Jurkat, Clone E6-1 (cell line): ENCODE measurements at regions not wholly inside any gene's neighbourhood (a gene's known extent, or its start where the extent isn't known, plus 50 kb on each side); places are given as distances from the start of the nearest gene placed in this dataset.

ENCODE experiments used
- DNase-seq: peaks from one replicate; pipeline ENCODE4 v3.0.0-alpha.2; 2011; ENCODE audit warnings: low read depth, low spot score
- H3K4me3 ChIP-seq: 2 replicates; pipeline ENCODE4 v1.5.1; 2011; ENCODE audit warnings: mild to moderate bottlenecking, low read length, control low read depth, moderate library complexity

DNA sequence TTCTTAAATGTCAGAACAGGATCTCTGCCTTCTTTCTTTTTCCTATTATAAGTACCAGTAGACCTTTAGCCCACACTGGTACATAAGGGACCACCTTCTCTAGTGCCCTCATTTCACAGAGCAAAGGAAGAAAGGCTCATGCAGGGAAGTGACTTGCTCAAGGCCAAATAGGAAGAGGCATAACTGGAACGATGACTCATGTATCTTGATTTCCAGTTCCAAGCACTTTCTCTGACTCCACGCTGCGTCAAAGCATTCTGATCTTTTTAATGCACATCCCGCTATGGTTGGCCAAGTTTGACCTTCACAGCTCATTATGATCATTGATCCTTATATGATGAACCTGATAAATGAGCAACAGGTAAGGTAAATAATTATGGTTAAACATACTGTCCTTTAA is 542.0 kb downstream of the GBA3 start:
- no peak overlapping the region for H3K4me3 ChIP-seq
- DNase-seq, result no peak

DNA sequence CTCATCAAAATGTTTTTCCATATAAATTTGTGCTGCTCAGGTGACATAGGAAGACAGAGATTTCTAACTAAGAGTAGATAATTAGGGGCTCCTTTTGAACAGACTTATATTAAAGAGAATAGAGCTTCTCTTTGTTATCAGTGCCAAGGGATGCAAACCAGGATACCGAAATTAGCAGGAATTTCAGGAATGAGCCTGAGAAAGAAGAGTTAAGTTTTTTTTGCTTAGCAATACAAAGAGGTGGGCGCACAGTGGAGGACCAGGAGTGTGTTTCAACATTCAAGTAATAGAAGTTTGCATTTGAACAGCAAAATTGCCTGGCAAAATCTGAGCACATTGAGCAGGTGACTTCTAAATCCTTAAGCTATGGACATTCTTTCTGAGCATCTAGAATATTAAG is 541.3 kb downstream of the GBA3 start:
- no peak for DNase-seq
- no peak overlapping the region for H3K4me3 ChIP-seq

GRCh38 chr4:23233596-23233995 is 540.9 kb downstream of the GBA3 start:
- no peak overlapping the region for H3K4me3 ChIP-seq
- DNase-seq, result no peak

- no peak for DNase-seq
- no peak overlapping the region for H3K4me3 ChIP-seq
Observed at GRCh38 chr4:23232987-23233386, 540.2 kb downstream of the GBA3 start.

DNA sequence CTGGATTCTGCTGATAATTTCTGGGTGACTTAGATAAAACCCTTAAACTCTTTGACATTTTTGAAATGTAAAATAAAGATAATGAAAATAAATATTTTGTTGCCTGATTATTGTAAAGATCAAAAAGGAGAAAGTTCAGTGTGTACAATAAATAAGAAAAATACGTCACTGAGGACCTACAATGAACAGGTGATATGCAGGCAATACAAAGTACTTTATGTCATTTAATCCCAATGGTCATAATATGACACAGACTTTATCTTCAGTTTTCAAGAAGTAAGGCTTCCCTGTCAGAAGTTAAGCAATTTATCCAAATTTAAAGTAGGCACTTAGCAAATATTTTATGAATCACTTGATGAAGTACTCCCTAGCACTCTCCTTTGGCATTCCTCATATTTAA is 532.8 kb downstream of the GBA3 start:
- DNase-seq, result no peak
- no peak overlapping the region for H3K4me3 ChIP-seq

DNA sequence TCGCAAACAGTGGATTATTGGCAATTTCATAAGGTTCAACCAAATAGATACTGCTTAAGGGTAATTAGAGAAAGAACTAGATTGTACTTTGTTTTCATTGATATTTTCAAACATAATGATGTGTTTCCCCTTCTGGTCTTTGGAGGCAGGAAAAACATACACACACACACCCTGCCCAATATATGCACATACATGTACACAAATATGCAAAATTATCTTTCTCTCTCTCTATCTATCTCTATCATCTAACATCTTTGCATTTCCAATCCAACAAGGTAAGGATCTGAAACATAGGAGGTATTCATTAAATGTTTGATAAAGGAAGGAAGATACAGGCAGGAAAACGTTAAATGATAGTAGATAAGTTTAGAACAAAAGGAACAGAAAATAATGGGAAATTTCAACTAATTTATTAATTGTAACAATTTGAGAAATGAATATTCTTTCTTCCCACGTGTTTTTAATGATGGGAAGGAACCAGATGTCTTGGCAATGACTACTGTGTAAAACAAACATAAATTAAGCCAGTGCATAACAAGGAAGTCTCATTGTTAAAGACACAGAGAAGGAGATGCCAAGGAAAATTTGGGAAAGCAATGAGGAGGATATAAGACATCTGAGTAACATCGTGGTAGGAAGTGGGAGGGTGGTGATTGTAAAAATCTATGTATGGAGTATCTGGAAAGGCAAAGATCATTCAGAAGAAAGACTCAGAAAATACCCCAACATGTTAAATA is 532.1 kb downstream of the GBA3 start:
- no peak overlapping the region for H3K4me3 ChIP-seq
- DNase-seq, result no peak

DNA sequence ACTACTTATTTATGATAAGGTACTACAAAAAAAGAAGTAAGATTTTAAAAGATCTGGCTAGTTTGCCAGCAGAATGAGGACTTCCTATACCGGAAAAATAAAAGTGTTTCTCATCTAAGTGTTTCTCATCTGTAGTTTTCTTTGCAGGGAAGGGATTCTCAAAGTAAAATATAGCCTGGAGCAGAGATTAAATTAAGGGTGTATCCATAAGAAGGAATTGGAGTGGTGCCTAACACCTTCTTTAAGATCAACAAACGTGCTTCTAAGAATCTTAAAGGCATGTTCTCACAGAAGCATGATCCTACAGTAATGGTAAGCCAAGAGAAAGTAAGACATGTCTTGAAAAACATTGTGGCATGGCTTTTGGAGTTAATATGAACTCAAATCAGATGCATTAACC is 528.2 kb downstream of the GBA3 start:
- DNase-seq, result no peak
- no peak overlapping the region for H3K4me3 ChIP-seq

- DNase-seq, result no peak
- no peak overlapping the region for H3K4me3 ChIP-seq
Observed at GRCh38 chr4:23219779-23220408, 527.2 kb downstream of the GBA3 start.

DNA sequence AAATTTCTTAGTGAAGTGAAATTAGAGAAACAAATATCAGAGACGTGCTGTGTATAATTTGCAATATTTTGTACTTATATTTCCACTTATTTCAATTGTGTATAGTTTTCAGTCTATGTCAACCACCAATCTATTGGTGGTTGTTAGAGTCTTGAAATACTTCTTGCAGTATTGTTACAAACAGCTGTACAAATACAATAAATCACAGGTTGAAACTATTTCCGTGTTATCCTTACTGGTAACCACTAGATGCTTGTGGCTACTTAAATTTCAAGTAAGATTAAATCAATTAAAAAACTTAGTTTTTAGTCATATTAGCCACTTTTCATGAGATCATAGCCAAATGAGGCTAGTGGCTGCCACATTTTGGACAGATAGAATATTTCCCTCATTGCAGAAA is 520.5 kb downstream of the GBA3 start:
- no peak overlapping the region for H3K4me3 ChIP-seq

DNA sequence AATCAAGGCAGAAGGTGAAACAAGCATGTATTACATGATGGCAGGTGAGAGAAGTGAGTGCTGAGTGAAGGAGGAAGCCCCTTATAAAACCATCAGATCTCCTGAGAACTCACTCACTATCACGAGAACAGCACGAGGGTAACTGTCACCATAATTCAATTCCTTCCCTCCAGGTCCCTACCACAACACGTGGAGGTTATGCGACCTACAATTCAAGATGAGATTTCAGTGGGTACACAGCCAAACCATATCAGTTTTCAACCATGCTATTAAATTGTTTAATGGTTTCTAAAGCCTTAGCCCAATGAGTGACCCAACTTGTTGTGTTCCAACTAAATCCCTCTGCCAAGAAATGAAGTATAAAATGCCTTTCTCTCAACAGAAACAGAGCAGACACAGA is 519.8 kb downstream of the GBA3 start:
- H3K4me3 ChIP-seq, result no peak overlapping the region
- DNase-seq, result no peak

More for the DNA sequence above, 520.5 kb downstream of the GBA3 start:
- no peak for DNase-seq

GRCh38 chr4:23207059-23207458 is 514.3 kb downstream of the GBA3 start:
- DNase-seq, result no peak
- no peak overlapping the region for H3K4me3 ChIP-seq

GRCh38 chr4:23202712-23203247 is 510.0 kb downstream of the GBA3 start:
- DNase-seq, result no peak
- no peak overlapping the region for H3K4me3 ChIP-seq

DNA sequence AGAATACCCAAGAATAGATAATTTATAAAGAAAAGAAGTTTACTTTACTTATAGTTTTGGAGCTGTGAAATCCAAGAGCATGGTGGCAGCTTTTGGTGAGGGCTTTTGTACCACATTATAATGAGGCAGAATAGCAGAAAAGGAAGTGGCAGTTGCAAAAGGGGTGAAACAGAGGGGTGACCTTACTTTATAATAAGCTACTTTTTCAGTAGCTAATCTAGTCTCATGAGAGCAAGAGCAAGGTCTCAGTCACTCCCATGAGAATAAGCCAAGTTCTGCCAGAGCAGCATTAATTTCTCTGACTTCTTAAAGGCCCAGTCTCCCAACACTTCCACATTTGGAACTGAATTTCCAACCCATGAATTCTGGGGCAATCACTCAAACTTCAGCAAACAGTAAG is 502.0 kb downstream of the GBA3 start:
- no peak for DNase-seq
- H3K4me3 ChIP-seq, result no peak overlapping the region

DNA sequence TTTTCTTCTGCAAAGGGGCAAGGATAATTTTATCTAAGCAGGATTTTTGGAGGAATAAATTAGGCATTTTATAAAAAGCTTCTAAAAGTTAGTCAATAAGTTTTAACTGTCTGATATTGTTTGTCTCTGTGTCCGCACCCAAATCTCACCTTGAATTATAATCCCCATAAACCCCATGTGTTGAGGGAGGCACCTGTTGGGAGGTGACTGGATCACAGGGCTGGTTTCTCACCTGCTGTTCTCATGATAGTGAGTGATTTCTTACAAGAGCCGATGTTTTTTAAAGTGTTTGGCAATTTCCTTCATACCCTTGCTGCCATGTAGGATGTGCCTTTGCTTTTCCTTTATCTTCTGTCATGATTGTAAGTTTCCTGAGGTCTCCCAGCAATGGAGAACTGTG is 481.4 kb downstream of the GBA3 start:
- DNase-seq, result no peak

DNA sequence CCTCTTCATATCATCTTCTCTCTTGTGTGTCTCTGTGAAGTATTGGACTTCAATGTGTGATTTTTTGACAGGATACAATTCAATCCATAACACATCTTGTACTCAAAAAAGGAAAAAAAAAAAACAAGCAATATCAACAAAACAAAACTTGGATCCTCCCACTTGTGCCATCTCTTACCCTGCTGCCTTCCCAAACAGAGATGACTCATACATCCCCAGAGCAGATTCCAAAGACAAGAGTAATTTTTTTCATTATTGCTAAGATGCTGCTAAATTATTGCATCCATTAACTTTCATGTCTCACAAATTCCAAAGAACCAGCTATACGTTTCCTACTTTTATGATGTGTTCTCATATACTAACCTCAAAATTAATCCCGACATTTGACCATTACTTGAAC is 479.2 kb downstream of the GBA3 start:
- no peak for DNase-seq
- H3K4me3 ChIP-seq, result no peak overlapping the region

More for the DNA sequence above, 481.4 kb downstream of the GBA3 start:
- H3K4me3 ChIP-seq, result no peak overlapping the region

DNA sequence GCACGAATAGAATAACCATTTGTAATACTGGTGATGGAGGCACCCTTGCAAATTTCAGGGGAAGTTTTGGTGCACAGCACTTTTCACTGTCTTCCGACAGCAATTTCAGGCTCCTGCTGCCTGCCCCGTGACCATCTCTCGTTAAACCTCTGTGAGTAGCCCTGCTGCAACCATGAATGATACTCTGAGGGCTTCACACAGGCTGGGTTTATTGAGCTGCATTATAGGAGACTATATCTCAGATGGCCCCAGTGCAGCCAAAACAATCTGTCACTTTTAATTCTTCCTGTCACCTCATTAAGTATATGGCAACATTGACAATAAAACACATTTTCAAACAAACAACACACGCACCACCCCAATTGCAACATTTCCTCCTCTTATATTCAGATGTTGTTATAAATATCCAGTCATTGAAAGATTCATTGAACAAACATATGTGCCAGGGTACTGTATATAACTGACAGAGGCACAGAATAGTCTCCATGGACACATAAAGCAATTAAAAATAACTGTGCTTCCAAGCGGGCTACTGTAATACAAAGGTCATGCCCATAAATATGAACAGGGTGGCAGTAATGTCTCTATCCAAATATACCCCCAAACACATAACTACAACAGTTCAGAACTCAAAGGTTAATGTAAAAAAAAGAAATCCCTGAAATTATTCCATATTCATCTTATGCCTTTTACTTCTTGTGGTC is 477.0 kb downstream of the GBA3 start:
- DNase-seq, result no peak
- H3K4me3 ChIP-seq, result no peak overlapping the region

DNA sequence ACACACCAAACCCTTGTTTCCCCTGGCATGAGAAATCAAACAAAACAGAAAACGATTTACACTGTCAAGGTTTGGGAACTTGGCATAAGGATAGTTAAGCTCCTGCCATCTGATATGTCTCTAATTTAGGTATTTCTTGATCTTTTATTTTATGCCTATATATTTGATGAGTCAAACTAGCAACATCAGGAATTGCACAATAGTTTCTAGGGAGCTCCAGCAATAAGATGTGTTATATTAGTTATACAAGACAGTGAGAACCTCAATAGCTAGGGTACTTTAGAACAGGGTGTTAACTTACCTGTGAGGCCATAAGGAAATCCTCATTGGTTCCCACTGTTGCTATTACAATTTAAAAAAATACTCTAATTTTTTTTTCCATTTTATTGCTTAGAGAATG is 474.2 kb downstream of the GBA3 start:
- DNase-seq, result no peak
- H3K4me3 ChIP-seq, result no peak overlapping the region

GRCh38 chr4:23166407-23166806 is 473.7 kb downstream of the GBA3 start:
- no peak overlapping the region for H3K4me3 ChIP-seq

GRCh38 chr4:23165669-23166068 is 472.9 kb downstream of the GBA3 start:
- DNase-seq, result no peak

More at GRCh38 chr4:23166407-23166806, 473.7 kb downstream of the GBA3 start:
- no peak for DNase-seq

More at GRCh38 chr4:23165669-23166068, 472.9 kb downstream of the GBA3 start:
- H3K4me3 ChIP-seq, result no peak overlapping the region
